SK-N-SH (cell line): ENCODE measurements at regions not wholly inside any gene's neighbourhood (a gene's known extent, or its start where the extent isn't known, plus 50 kb on each side); places are given as distances from the start of the nearest gene placed in this dataset.

ENCODE experiments used
- CTCF ChIA-PET: fragments of 300-600, 350-600 bp; formaldehyde crosslinking; extraction: SDS; loops from one replicate; lab custom pipeline; 2021; lab: Yijun Ruan, JAX
- POLR2A ChIA-PET: fragments of 350-600 bp; sonication (Branson Sonifier 250); formaldehyde crosslinking; extraction: SDS; loops from one replicate; lab custom pipeline; 2020; ENCODE audit warnings: antibody characterized with exemption, inconsistent platforms; lab: Yijun Ruan, JAX
- DNase-seq: peaks from one replicate; pipeline ENCODE4 v3.0.0; 2012
- H2AFZ ChIP-seq: fragments of 200-600 bp; sonication (generic); 2 replicates; pipeline ENCODE4 v1.8.1; 2016; ENCODE audit warnings: antibody characterized with exemption, mild to moderate bottlenecking, low read depth
- H3F3A ChIP-seq: fragments of 200-600 bp; sonication (generic); replicated peaks from 2 replicates; pipeline ENCODE3; 2016; ENCODE audit warnings: antibody characterized with exemption, mild to moderate bottlenecking; ENCODE audit not compliant: insufficient read depth
- H3K27ac ChIP-seq, 2 experiments: fragments of 200-500 bp in 1 of 2; fragments of 200-600 bp in 1 of 2; sonication (Bioruptor generic) in 1 of 2; sonication (generic), shearing (Covaris generic) in 1 of 2; 2 replicates each; pipeline versions ENCODE4 v1.5.1 to v1.6.1; 2014 to 2016; ENCODE audit warnings: low read depth in 2 of 2, inconsistent platforms in 1 of 2, low read length in 1 of 2, mild to moderate bottlenecking in 1 of 2, mixed read lengths in 1 of 2
- H3K27me3 ChIP-seq: fragments of 200-600 bp; sonication (generic), shearing (Covaris generic); 2 replicates; pipeline ENCODE4 v1.6.1; 2016; ENCODE audit warnings: mixed run types; ENCODE audit not compliant: insufficient read depth
- H3K36me3 ChIP-seq, 2 experiments: fragments of 200-500 bp in 1 of 2; fragments of 200-600 bp in 1 of 2; sonication (Bioruptor generic) in 1 of 2; sonication (generic) in 1 of 2; replicated peaks in 1 of 2; 2 replicates each; pipeline versions ENCODE3 to v1.5.1; 2014 to 2016; ENCODE audit warnings: low read length in 1 of 2, mild to moderate bottlenecking in 1 of 2; ENCODE audit not compliant: insufficient read depth in 2 of 2, control insufficient read depth in 1 of 2
- H3K4me1 ChIP-seq, 2 experiments: fragments of 200-500 bp in 1 of 2; fragments of 200-600 bp in 1 of 2; sonication (Bioruptor generic) in 1 of 2; sonication (generic), shearing (Covaris generic) in 1 of 2; 2 replicates each; pipeline versions ENCODE4 v1.5.1 to v1.6.1; 2014 to 2016; ENCODE audit warnings: low read depth in 1 of 2, low read length in 1 of 2, mixed run types in 1 of 2; ENCODE audit not compliant: insufficient read depth in 2 of 2, control insufficient read depth in 1 of 2
- H3K4me2 ChIP-seq: fragments of 200-600 bp; sonication (generic), shearing (Covaris generic); 2 replicates; pipeline ENCODE4 v1.6.1; 2017; ENCODE audit warnings: mixed run types
- H3K4me3 ChIP-seq, 2 experiments: fragments of 200-500 bp in 1 of 2; fragments of 200-600 bp in 1 of 2; sonication (Bioruptor generic) in 1 of 2; sonication (generic), shearing (Covaris generic) in 1 of 2; 2 replicates each; pipeline versions ENCODE4 v1.5.1 to v1.8.1; 2014 to 2016; ENCODE audit warnings: low read depth in 2 of 2, inconsistent platforms in 1 of 2, low read length in 1 of 2, mild to moderate bottlenecking in 1 of 2, mixed read lengths in 1 of 2, moderate library complexity in 1 of 2
- H3K79me2 ChIP-seq: fragments of 200-600 bp; sonication (generic); 2 replicates; pipeline ENCODE4 v1.8.1; 2017; ENCODE audit warnings: mild to moderate bottlenecking; ENCODE audit not compliant: insufficient read depth
- H3K9ac ChIP-seq: fragments of 200-600 bp; sonication (generic); 2 replicates; pipeline ENCODE4 v1.6.1; 2017; ENCODE audit warnings: mixed run types
- H3K9me2 ChIP-seq: fragments of 200-600 bp; sonication (generic); 2 replicates; pipeline ENCODE4 v1.6.1; 2017; ENCODE audit warnings: mixed run types
- H3K9me3 ChIP-seq: fragments of 200-600 bp; sonication (generic); 2 replicates; pipeline ENCODE4 v1.6.1; 2017; ENCODE audit warnings: mixed run types, mild to moderate bottlenecking, moderate library complexity
- H4K20me1 ChIP-seq: fragments of 200-600 bp; sonication (generic); 2 replicates; pipeline ENCODE4 v1.6.1; 2017; ENCODE audit warnings: mild to moderate bottlenecking, mixed run types; ENCODE audit not compliant: insufficient read depth
- ELF1 ChIP-seq: IDR thresholded peaks from 2 replicates; pipeline ENCODE4 v1.4.0; 2012
- EP300 ChIP-seq, 2 experiments: IDR thresholded peaks; 2 replicates each; pipeline versions ENCODE4 v1.4.0 to v1.6.1; 2012; ENCODE audit warnings: borderline replicate concordance in 1 of 2, low read depth in 1 of 2, low read length in 1 of 2
- FOSL2 ChIP-seq: IDR thresholded peaks from 2 replicates; pipeline ENCODE4 v1.4.0; 2012; ENCODE audit warnings: low read depth, mild to moderate bottlenecking, moderate library complexity, borderline replicate concordance
- FOXJ3 ChIP-seq: sonication (generic); formaldehyde crosslinking; IDR thresholded peaks from 2 replicates; pipeline ENCODE4 v1.5.1; 2020; ENCODE audit warnings: mild to moderate bottlenecking, missing genetic modification reagents
- FOXM1 ChIP-seq: IDR thresholded peaks from 2 replicates; pipeline ENCODE4 v1.4.0; 2012; ENCODE audit warnings: low read depth, mild to moderate bottlenecking
- GABPA ChIP-seq: IDR thresholded peaks from 2 replicates; pipeline ENCODE4 v1.4.0; 2012; ENCODE audit warnings: low read depth, mild to moderate bottlenecking
- GATA2 ChIP-seq: sonication (generic); formaldehyde crosslinking; IDR thresholded peaks from 2 replicates; pipeline ENCODE4 v1.5.0; 2020; ENCODE audit warnings: mild to moderate bottlenecking, missing genetic modification reagents
- JUND ChIP-seq: IDR thresholded peaks from 2 replicates; pipeline ENCODE4 v1.4.0; 2012
- MEF2A ChIP-seq: IDR thresholded peaks from 2 replicates; pipeline ENCODE4 v1.4.0; 2012; ENCODE audit warnings: low read depth, borderline replicate concordance
- NFIC ChIP-seq: IDR thresholded peaks from 2 replicates; pipeline ENCODE4 v1.4.0; 2012; ENCODE audit warnings: borderline replicate concordance
- POLR2AphosphoS5 ChIP-seq: IDR thresholded peaks from 2 replicates; pipeline ENCODE4 v1.6.1; 2012; ENCODE audit warnings: low read depth, low read length
- RFX5 ChIP-seq: IDR thresholded peaks from 2 replicates; pipeline ENCODE4 v1.6.1; 2012; ENCODE audit warnings: mild to moderate bottlenecking, improper control_type of control experiment, low read length
- SIN3A ChIP-seq: IDR thresholded peaks from 2 replicates; pipeline ENCODE4 v1.6.1; 2012; ENCODE audit warnings: low read depth, mild to moderate bottlenecking, low read length, moderate library complexity, borderline replicate concordance
- SMC3 ChIP-seq: IDR thresholded peaks from 2 replicates; pipeline ENCODE4 v1.6.1; 2012; ENCODE audit warnings: low read depth, low read length, improper control_type of control experiment
- TEAD4 ChIP-seq: IDR thresholded peaks from 2 replicates; pipeline ENCODE4 v1.4.0; 2012; ENCODE audit warnings: mild to moderate bottlenecking, borderline replicate concordance; ENCODE audit not compliant: insufficient read depth
- WGBS: methylation state at CpG from one replicate; pipeline ENCODE4 v1.1.6; 2017; ENCODE audit warnings: low lambda C conversion rate; 5-methylcytosine and 5-hydroxymethylcytosine counted together
- TF ChIP-seq, protein P1 (sequence below): IDR thresholded peaks from 2 replicates; pipeline ENCODE4 v1.4.0; 2012; ENCODE audit warnings: low read depth, borderline replicate concordance

DNA sequence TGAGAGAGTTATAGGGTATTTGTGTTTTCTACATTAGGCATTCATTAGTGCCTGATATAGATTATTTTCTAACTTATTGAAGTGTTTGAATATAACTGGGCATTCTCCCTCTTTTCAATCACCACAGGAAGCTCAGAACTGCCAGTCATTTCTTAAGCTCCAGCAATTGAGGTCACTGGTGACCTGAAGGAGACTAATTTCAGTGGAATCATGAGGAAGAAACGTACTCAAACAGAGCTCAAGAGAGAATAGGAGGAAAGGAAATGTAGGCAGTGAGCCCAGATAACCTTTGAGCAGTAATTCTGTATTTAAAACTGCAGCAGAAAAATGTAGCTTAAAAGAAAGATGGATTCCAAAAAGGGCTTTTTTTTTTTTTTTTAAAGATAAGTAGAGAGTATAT, 1035.5 kb downstream of the SOCS6 start:
- Histone ChIP-seq H3K27me3 (no peaks in the 10 kb centered on the region), H3K9me2 (no peaks in the 10 kb centered on the region), H3K4me3 (no peak overlapping the region), H3K4me2 (no peak overlapping the region)
- TF ChIP-seq FOXM1 (no peak), SMC3 (no peak), FOSL2 (no peak), GATA2 (CRISPR knock-in tag) (no peak)
- TF ChIP-seq, protein P1, sequence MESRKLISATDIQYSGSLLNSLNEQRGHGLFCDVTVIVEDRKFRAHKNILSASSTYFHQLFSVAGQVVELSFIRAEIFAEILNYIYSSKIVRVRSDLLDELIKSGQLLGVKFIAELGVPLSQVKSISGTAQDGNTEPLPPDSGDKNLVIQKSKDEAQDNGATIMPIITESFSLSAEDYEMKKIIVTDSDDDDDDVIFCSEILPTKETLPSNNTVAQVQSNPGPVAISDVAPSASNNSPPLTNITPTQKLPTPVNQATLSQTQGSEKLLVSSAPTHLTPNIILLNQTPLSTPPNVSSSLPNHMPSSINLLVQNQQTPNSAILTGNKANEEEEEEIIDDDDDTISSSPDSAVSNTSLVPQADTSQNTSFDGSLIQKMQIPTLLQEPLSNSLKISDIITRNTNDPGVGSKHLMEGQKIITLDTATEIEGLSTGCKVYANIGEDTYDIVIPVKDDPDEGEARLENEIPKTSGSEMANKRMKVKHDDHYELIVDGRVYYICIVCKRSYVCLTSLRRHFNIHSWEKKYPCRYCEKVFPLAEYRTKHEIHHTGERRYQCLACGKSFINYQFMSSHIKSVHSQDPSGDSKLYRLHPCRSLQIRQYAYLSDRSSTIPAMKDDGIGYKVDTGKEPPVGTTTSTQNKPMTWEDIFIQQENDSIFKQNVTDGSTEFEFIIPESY = no peak
- TF ChIP-seq, all 33 proteins: peak for 0
- POLR2A ChIA-PET = no interaction called here
- CTCF ChIA-PET = interaction anchor here (0.7 kb wide), 1 partner anchor 188 kb away, joined by 3 read pairs; no protein-coding TSS in a partner anchor
- no peak for DNase-seq
- Histone ChIP-seq H3K27ac (no peak overlapping the region), H3K79me2 (no peaks in the 10 kb centered on the region), H3K9me3 (no peaks in the 10 kb centered on the region), H3K9ac (no peak overlapping the region), H3F3A (no peaks in the 10 kb centered on the region), H3K4me1 (peaks cover 0 to 11% of the 10 kb centered on the region in 2 experiments; a peak in 1 of 4 replicates), H4K20me1 (no peaks in the 10 kb centered on the region), H3K36me3 (no peaks in the 10 kb centered on the region), H2AFZ (no peak overlapping the region)
- 47% methylated on average over 1 of the region's 1 CpG for WGBS

DNA sequence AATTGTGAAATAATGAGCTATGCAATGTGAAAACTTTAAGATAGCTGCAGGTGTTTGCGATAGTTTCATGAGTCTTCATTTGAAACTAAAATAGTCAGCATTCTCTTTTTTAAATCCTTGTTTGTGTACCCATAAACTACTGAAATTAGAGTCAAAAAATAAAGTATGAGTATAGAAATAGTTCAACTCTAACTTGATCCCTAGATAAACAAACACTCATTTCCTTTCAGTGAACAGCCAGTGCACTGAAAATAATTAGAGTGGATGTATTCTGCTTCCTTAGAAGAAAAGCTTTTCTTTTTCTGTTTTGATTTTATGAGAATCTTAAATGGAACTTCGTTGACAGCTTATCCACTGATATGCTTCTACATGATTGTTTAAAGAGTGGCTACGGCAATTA, 1033.4 kb downstream of the SOCS6 start:
- no peak overlapping the region for H3K4me3 ChIP-seq
- no peak for DNase-seq
- peaks cover 0 to 11% of the 10 kb centered on the region in 2 experiments; a peak in 1 of 4 replicates for H3K4me1 ChIP-seq
- H3K4me2 ChIP-seq = peak overlapping the region; percentile 42; the same call in 1 of the 2 replicates
- CTCF ChIA-PET = interaction anchor here (1.0 kb wide), 1 partner anchor 1222 kb away, joined by 3 read pairs; no protein-coding TSS in a partner anchor
- H4K20me1 ChIP-seq = no peaks in the 10 kb centered on the region
- no peaks in the 10 kb centered on the region for H3F3A ChIP-seq
- no peak for TF ChIP-seq MEF2A
- no peak for TF ChIP-seq JUND
- TF ChIP-seq TEAD4 = no peak
- no peak for TF ChIP-seq SIN3A
- TF ChIP-seq NFIC = no peak
- TF ChIP-seq FOXJ3 = no peak
- TF ChIP-seq ELF1 = no peak
- no peak for TF ChIP-seq GABPA
- no peak for TF ChIP-seq POLR2AphosphoS5
- TF ChIP-seq EP300 (IDR thresholded peaks at IDR 0.05; ENCODE audit: borderline replicate concordance in 1 of 2, low read depth in 1 of 2, low read length in 1 of 2) = no peak
- TF ChIP-seq RFX5 = no peak
- TF ChIP-seq, all 33 proteins: peak for 0
- H3K27me3 ChIP-seq = no peaks in the 10 kb centered on the region
- no peak overlapping the region for H3K27ac ChIP-seq
- H3K9me2 ChIP-seq = no peaks in the 10 kb centered on the region
- H3K79me2 ChIP-seq = no peaks in the 10 kb centered on the region
- H3K9me3 ChIP-seq = no peaks in the 10 kb centered on the region
- POLR2A ChIA-PET = no interaction called here
- WGBS = 67% methylated on average over 3 of the region's 3 CpGs
- H3K9ac ChIP-seq = no peak overlapping the region
- no peak overlapping the region for H2AFZ ChIP-seq
- H3K36me3 ChIP-seq = no peaks in the 10 kb centered on the region
